ENCODE measurements at regions not wholly inside any gene's neighbourhood (a gene's known extent, or its start where the extent isn't known, plus 50 kb on each side); places are given as distances from the start of the nearest gene placed in this dataset.

- ChIA-PET RAD21 (ENCODE audit: low non-redundant PET in 1 of 2, low total read pairs in 2 of 2, uncharacterized antibody in 2 of 2, unreplicated experiment in 2 of 2) (no interaction called here), CTCF (no interaction called here), POLR2A (interaction anchor here (1.8 kb wide), 1 partner anchor 28 kb away, joined by 5 read pairs; no protein-coding TSS in a partner anchor)
- Histone ChIP-seq H3K27me3 (ENCODE audit: insufficient read depth, low read length) (no peaks in the 10 kb centered on the region), H2AFZ (ENCODE audit: low read depth, low read length, poor library complexity, severe bottlenecking) (no peak overlapping the region), H3K4me2 (ENCODE audit: low read length) (no peak overlapping the region), H3K36me3 (ENCODE audit: control insufficient read depth in 1 of 2, insufficient read depth in 2 of 2, low read length in 2 of 2) (no peaks in the 10 kb centered on the region), H3K4me3 (replicated peaks in 1 of 2; ENCODE audit: low read depth in 1 of 2, low read length in 2 of 2) (no peak overlapping the region), H4K20me1 (ENCODE audit: insufficient read depth) (no peaks in the 10 kb centered on the region), H3K79me2 (ENCODE audit: insufficient read depth, low read length) (no peaks in the 10 kb centered on the region), H3K9me3 (ENCODE audit: control insufficient read depth in 1 of 2, insufficient read depth in 1 of 2, low read depth in 1 of 2, low read length in 2 of 2) (no peaks in the 10 kb centered on the region; a peak in 1 of 4 replicates), H3K9ac (ENCODE audit: low read length) (no peak overlapping the region), H3K9me2 (ENCODE audit: insufficient read depth) (no peaks in the 10 kb centered on the region), H3K4me1 (ENCODE audit: control insufficient read depth in 1 of 2, insufficient read depth in 2 of 2, low read length in 2 of 2) (no peaks in the 10 kb centered on the region; a peak in 1 of 4 replicates), H3K27ac (ENCODE audit: low read depth, low read length) (no peak overlapping the region)
- no TSS peak for BruUV-seq (replicated peaks)
- DNase-seq (ENCODE audit: low read depth, low spot score) (no peak), ATAC-seq (no peak)
- TF ChIP-seq TCF7L2 (IDR thresholded peaks at IDR 0.05; ENCODE audit: borderline replicate concordance, extremely low read depth, insufficient read depth, insufficient read length) = no peak
- no peak for TF ChIP-seq EZH2 (IDR thresholded peaks at IDR 0.05)
- no peak for TF ChIP-seq POLR2A (IDR thresholded peaks at IDR 0.05; ENCODE audit: borderline replicate concordance, extremely low read depth, insufficient read depth, insufficient read length)
- no peak for TF ChIP-seq CTCF (IDR thresholded peaks at IDR 0.05 in 2 of 3, conservative IDR thresholded peaks at IDR 0.05 in 1 of 3; ENCODE audit: borderline replicate concordance in 1 of 3, insufficient read depth in 1 of 3, low read depth in 2 of 3, low read length in 2 of 3)
- no peak for TF ChIP-seq POLR2AphosphoS5 (IDR thresholded peaks at IDR 0.05; ENCODE audit: low read depth, low read length)
- TF ChIP-seq ELF1 (IDR thresholded peaks at IDR 0.05; ENCODE audit: borderline replicate concordance, low read depth) = no peak
- TF ChIP-seq ATF3 (IDR thresholded peaks at IDR 0.05) = no peak
- no peak for TF ChIP-seq JUND (IDR thresholded peaks at IDR 0.05)
- no peak for TF ChIP-seq RAD21 (IDR thresholded peaks at IDR 0.05; ENCODE audit: low read depth)
- TF ChIP-seq MAX (IDR thresholded peaks at IDR 0.05) = no peak
- intact Hi-C loops (cut with micrococcal nuclease) = no loop called here
These were observed 237.6 kb downstream of the TFCP2L1 start for GRCh38 chr2:121047383-121047782.
